ENCODE measurements at regions not wholly inside any gene's neighbourhood (a gene's known extent, or its start where the extent isn't known, plus 50 kb on each side); places are given as distances from the start of the nearest gene placed in this dataset.

DNA sequence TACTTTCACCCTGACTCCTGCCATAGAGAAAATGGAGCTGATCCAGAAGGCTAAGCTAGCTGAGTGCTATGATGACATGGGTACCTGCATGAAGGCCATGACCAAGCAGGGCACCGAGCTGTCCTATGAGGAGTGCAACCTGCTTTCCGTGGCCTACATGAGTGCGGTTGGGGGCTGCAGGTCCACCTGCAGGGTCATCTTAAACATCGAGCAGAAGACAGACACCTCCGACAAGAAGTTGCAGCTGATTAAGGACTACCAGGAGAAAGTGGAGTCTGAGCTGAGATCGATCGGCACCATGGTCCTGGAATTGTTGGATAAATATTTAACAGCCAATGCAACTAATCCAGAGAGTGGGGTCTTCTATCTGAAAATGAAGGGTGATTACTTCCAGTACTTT, 438.0 kb downstream of the TMA16 start:
- TF ChIP-seq, protein P1, sequence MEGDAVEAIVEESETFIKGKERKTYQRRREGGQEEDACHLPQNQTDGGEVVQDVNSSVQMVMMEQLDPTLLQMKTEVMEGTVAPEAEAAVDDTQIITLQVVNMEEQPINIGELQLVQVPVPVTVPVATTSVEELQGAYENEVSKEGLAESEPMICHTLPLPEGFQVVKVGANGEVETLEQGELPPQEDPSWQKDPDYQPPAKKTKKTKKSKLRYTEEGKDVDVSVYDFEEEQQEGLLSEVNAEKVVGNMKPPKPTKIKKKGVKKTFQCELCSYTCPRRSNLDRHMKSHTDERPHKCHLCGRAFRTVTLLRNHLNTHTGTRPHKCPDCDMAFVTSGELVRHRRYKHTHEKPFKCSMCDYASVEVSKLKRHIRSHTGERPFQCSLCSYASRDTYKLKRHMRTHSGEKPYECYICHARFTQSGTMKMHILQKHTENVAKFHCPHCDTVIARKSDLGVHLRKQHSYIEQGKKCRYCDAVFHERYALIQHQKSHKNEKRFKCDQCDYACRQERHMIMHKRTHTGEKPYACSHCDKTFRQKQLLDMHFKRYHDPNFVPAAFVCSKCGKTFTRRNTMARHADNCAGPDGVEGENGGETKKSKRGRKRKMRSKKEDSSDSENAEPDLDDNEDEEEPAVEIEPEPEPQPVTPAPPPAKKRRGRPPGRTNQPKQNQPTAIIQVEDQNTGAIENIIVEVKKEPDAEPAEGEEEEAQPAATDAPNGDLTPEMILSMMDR (IDR thresholded peaks at IDR 0.05; ENCODE audit: low read depth, low read length) = no peak
- no peak for DNase-seq (ENCODE audit: extremely low read depth, low read depth)

- TF ChIP-seq, protein P1 (IDR thresholded peaks at IDR 0.05; ENCODE audit: low read depth, low read length) = no peak
- DNase-seq (ENCODE audit: extremely low read depth, low read depth) = no peak
Observed at GRCh38 chr4:163939597-163939996, 445.1 kb downstream of the TMA16 start.

DNA sequence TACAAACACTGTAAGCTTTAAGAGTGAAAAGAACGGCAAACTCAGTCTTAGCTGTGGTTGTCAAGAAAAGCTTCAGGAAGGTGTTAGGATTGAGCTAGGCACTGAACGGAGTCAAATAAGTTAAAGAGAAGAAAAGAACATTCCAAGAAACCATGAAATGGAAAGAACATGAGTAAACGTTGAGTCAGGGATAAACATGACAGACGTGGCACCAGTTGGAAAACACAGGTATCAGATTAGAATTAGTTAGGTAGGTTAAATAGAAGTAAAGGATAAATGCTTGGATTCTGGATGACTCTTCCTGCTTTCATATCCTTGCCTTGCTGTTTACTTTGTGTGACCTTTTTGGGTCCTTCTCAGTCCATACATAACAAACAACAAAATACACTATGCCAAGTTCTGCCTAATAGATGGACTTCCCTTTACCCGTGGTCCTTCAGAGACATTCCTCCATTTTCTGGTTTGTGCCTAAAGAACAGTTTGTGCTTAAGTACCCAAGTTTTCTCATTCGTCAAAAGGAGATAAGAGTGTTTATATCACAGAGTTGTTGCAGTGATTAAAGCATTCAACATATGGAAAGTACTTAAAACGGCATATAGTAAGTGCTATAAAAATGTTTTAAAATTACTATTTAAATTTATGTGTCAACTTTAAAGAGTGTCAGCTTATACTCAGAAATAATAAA, 446.9 kb downstream of the TMA16 start:
- TF ChIP-seq, protein P1 (IDR thresholded peaks at IDR 0.05; ENCODE audit: low read depth, low read length) = no peak
- no peak for DNase-seq (ENCODE audit: extremely low read depth, low read depth)

- no peak for DNase-seq (ENCODE audit: extremely low read depth, low read depth)
- TF ChIP-seq, protein P1 (IDR thresholded peaks at IDR 0.05; ENCODE audit: low read depth, low read length) = no peak
Observed at GRCh38 chr4:163948920-163949455, 454.5 kb downstream of the TMA16 start.

DNA sequence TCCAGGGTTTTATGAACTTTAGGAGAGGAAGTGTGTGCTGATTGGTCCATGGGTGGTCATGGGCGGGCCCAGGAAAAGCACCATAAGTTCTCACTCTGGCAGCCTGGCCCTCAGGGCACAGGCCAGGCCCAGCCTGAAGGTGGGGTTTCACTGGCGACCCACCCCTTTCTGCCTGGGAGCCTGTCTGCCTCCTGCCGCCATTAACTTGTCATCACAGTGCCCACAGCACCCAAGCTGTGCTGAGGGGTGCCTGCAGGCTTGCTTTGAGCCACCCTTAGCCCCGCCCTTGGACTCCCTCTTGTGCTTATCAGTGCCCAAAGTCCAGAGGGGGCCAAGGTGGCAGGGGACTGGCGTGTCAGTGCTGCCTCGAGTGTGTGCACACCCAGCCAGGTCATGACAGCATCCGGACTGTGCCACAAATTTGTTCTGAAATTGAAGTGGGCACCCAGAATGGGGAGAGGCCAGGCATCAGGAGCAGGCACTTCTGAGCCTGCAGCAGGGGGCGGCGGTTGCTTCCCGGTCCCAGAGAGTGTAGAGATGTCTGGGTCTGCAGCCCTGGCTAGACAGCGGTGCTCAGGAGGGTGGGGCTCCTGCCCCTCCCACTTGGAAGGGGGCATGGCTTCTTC, 455.6 kb downstream of the TMA16 start:
- TF ChIP-seq, protein P1 (IDR thresholded peaks at IDR 0.05; ENCODE audit: low read depth, low read length) = no peak
- no peak for DNase-seq (ENCODE audit: extremely low read depth, low read depth)

- TF ChIP-seq, protein P1 (IDR thresholded peaks at IDR 0.05; ENCODE audit: low read depth, low read length) = no peak
- no peak for DNase-seq (ENCODE audit: extremely low read depth, low read depth)
Observed at GRCh38 chr4:163955288-163955687, 460.8 kb downstream of the TMA16 start.

GRCh38 chr4:163958751-163959150, 464.3 kb downstream of the TMA16 start:
- no peak for DNase-seq (ENCODE audit: extremely low read depth, low read depth)
- TF ChIP-seq, protein P1 (IDR thresholded peaks at IDR 0.05; ENCODE audit: low read depth, low read length) = no peak

Data from AG09319 (cell line).